T-helper 2 cell (primary cell): ENCODE measurements at regions not wholly inside any gene's neighbourhood (a gene's known extent, or its start where the extent isn't known, plus 50 kb on each side); places are given as distances from the start of the nearest gene placed in this dataset.

Source experiments
- DNase-seq, 5 experiments: peaks; one replicate each; pipeline versions ENCODE4 v3.0.0 to v3.0.0-alpha.2; 2012 to 2022

DNA sequence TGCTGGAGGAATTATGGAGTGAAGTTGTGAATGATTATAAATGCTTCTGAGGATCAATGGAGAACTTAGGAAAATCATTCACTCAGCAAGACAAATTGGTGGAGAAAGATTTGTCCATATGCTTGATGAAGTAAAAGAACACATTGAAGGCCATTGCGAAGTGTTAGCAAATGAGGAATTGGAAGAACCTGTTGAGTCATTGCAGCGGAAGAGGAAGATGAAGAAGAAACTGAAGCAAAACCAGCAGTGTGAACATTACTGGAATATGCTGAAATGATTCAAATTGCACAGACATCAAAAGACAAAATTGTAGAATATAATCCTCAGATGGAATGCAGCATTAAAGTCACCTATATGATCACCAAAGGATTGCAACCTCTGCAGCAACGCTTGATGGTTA is 168.1 kb downstream of the ADAMTS15 start:
- no peak for DNase-seq

DNA sequence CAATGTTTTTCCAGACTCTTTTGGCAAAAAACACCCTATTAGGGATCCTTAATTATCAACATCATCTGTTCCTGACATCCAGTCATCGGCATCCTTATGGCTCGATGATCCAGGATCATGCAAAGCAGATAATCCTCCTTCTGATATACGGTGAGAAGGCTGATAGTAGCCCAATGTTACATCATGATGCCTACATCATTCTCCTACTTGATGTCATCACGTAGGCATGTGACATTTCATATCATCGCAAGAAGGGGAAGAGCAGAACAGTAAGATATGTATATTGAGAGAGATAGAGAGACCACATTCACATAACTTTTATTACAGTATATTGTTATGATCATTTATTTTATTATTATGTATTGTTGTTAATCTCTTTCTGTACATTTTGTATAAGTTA is 168.6 kb downstream of the ADAMTS15 start:
- DNase-seq, result no peak

DNA sequence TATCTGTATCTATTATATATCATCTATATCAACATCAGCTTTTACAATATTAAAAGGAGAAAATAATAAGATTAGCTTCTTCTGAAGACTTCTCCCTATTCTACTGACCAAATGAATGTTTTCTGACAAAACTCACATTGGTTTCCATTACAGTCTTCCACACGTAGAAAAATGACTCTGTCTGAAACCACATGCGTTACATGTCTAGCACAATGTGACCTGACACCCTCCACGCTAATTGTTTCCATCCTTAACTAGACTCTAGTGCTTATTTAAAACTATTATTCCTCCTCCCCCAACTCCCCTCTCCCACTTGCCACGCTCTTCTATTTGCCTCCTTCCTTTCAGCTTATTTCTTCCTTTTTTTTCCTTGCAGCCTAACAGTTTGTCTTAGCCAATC is 172.1 kb downstream of the ADAMTS15 start:
- DNase-seq, result no peak

DNA sequence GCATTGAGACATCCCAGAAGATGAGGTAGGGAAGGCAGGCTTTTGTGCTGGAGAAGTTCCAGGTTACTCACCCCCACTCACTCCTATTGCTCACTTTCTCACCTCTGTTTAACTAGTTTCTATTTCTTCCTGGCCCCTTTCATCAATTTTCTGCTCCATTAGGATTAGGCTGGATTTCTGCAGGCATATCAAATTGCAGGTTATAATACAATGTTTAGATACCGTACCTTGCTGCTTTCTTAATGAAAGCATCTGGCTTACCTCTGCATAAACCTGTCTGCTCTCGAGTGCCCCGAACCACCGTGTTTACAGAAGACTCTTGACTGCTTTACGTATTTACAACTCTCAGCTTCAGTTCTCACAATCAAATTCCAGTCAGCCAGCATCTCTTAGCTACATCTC is 173.7 kb downstream of the ADAMTS15 start:
- no peak for DNase-seq

DNA sequence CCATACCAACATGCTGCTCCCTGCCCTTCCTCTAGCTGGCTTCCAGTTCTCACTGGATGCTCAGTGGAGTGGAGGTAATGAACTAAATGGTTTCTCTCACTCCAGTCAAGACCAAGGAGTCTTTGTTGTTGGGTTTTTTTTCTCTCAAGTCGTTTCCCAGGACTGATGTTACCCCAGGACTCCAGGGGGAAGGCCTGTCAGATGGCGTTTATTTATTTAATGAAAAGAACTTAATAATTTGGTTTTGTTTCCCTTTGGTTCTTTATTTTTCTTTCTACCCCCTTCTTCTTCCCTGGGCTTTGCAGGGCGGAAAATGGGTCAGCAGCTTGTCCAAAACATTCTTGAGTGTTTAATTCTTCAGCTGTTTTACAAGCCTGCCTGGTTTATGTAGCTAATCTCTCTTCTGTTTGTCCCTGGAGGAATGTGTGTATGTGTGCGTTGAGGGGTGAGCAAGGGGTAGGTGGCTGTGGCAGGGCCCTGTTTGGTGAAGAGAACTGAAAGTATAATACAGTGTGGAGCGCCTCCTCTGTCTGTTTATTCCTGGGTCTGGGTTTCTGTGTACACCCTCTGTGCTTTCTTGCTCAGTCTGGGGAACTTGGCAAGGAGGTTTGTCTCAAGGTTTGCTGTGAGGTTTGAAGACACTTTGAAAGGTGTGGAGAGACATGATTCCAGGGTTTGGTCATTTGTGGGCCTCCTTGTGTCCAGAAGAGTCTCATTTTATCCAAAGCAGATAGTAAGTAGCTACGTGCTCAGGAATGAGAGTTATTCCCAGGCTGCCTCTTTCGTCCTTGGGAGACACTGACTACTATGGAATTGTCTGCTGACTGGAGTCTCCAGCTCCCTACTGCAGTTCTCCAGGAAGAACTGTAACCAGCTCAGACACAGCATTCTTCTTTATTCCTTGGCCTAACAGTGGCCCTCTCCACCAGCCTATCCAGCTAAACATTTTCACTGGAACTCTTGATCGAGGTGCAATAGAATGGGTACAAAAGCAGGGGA is 175.5 kb downstream of the ADAMTS15 start:
- no peak for DNase-seq

DNA sequence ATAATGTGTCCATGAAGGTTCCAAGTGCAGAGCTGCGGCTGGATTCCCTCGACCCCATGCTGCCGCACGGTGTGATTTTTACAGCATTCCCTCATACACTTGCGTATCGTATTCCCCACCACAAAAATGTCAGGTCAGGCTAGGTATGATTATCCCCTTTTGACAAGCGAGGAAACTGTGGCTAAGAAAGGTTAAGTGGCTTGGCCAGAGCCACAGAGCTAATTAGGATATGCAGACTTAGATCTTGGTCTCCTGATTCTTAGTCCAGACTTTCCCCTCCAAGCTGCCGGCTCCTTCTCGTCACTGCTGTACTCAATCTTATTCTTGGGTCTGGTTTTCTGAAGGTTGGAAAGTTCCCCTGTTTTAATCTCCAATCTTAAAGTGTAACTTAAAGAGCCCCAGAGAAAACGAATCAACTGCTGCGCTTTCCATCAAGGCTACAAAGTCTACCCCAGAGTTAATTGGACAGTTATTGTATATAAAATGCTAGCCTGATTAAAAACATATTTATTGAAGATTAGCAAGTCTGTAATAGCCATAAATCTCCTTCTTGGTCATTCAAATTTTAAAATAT is 176.6 kb downstream of the ADAMTS15 start:
- no peak for DNase-seq

DNA sequence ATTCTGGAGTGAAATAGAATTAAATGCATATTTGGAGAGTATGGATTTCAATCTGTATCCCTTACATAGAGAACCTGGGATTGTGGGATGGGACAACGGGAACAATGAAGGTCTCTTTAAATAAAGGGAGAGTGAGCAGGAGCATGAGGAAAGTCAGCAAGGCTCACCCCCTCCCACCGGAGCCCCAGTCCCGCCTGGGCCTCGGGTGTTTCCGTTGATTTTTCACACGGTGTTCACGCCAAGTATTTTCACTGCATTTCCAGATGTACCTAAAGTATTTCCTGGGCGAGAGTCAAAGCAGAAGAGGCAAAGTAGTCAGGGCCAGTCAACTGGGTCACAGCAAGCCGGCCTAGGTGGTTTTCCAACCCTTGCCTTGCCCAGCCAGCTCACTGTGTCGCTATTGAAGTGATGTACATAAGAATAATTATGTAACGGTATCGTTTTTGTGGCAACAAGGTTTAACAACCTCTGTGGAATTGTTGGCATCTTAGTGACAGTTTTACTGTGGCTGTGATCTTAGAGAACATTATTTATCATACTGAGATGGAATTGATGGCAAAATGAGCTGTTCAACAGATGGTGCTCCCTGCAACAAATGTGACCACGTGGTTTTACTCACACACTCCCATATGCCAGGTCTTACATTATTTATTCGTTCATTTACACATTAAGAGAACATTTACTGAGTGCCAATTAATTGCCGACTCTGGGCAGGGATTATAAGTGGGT is 177.3 kb downstream of the ADAMTS15 start:
- DNase-seq, result no peak

DNA sequence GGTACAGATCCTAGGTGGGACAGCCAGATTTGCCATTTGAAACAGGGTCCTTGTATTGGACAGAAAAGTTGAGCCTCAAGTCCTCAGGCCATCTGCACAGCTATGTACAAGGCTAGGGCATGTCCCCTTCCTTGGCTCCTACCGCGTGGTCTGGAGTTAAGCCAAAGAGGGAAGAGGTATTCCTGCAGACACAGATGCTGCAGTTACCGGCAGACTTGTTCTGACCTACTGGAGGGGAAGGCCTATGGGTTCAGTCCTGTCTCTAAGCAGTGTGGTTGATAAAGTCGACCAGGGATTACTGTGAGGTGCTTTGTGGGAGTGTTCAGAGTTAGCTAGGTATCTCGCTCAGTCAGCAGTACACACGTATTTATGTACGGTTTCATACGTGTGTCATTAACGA is 180.6 kb downstream of the ADAMTS15 start:
- no peak for DNase-seq

DNA sequence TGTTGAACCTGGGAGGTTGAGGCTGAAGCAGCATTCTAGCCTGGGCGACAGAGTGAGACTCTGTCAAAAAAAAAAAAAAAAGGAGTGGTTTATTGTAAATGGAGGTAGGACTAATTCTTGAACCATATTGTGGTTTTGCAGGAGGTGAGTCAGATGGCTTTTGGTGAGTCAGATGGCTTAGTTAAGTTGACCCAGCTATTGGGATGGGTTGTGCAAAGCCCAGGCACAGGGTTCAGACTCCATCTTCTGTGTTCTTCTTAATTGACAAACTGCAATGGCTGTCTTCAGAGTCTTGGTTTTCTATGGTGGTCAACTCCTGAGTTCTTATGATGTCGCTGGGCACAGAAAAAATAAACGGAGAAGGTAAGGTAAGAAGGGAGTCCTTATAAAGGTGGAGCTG is 182.7 kb downstream of the ADAMTS15 start:
- DNase-seq, result peak in 1 of 5 experiments; percentile 41

DNA sequence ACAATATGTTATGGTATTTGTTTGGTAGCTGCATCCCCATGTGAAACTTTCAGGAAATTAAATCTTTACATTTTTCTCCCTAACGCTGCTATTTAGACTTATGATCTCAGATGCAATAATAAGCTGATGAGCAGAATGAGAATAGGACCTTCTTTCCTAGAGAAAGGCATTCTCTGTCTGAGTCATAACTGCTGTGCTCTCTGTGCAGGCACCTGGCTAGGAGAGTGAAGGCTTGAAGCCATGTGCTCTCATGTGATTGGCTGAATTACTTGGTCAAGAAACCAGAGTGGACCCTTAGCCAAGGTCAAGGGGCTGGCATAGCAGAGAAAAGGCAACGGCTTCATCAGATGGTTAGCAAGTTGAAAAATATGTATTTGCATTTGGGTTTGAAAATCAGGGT is 185.0 kb downstream of the ADAMTS15 start:
- no peak for DNase-seq

DNA sequence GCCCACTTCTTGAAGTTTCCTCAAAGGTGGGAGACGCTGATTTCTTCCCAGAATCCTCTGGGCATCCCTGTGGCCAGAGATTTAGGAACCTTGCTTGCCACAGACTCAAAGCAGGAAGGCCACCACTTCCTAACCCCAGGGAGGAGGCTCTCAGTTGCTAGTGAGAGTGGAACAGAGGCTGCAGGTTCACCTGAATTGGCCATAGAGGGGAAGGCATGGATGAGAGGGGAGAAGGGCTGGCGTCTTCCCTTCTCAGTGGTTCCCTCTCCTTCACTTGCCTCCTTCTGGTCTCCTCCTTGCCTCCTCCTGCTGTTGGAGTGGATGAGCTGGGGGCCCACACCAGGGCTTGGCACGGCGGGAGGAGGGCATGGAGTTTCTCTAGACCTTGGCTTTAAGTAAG is 185.7 kb downstream of the ADAMTS15 start:
- DNase-seq, result no peak

DNA sequence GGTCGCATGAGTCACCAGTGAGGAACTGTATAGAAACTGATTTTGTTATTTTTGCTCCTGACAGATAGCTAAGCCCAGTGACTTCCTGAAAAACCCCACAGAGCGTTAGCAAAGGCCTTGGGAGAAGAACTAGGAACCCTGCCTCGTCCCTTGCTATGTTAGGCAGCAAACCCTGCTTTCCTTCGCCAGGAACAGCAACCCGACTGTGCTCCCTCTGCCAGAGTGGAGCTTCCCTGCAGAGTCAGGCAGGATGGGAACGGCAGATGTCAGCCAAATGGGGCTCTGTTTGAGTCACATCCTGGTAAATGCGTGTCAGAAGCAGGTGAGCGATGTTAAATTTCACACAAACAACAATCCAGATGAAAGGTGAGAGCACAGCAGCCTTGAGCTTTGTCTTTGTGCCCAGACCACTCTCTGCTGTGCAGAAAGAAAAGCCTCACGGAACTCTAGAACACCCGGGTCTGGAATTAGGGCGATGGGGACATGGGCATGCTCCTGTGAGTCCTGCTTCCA is 186.6 kb downstream of the ADAMTS15 start:
- DNase-seq, result peak in 1 of 5 experiments; percentile 64

DNA sequence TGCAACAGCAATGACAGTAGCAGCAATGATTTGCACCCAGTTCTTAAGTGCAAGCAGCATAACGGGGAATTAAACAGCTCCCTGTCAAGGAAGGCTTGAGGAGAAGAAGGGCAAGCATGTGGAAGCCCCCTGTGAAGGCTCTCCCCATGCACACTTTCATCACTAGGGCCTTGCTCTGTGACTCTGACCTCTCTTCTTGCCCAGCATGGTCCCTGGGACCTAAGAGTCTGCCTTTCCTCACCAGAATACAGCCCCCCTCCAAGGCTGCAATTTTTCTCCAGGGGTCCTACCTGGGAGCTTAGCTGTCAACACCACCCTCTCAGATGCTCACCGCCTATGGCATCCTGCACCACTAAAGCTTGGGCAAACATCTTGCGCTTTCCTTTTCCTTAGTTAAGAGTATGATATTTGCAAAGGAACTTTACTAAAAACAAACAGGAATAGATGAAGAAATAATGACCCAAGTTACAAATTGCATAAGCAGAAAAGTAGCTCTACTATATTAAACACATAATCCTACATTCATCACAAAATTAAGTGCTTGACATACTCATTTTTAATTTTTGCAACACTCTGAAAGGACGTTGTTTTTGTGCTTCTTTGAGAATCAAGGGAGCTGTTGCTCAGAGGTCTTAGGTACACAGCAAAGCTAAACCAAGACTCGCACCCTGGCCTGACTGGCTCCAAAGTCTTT is 187.6 kb downstream of the ADAMTS15 start:
- DNase-seq, result no peak

DNA sequence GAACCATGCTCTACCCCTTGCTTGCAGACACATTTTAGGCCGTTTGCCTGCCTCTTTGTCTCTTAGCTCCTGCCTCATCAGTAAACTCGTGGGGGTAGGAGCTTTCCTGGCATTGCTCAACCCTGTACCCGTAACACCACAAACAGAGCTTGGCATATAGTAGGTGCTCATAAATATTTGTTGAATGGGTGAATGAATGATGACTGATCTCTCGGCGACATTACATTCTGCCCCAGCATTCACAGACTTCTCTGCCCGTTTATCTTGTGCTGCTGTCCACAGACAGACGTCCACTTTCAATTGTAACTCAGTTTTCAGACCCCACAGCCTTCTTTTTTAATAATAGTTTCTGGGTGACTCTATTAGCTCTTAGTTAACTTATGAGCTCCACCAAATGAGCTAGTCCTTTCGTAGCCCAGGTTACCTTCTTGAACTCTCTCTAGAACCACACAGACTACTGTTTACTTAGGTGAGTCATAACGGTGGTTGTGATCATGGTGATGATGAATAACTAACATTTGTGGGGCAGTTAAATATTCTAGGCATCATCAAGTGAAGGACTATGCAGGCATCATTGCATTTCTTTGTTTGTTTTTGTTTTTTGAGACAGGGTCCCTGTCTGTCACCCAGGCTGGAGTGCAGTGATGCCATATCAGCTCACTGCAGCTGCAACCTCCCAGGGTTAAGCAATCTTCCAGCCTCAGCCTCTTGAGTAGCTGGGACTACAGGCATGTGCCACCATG is 188.4 kb downstream of the ADAMTS15 start:
- peak in 1 of 5 experiments; percentile 74 for DNase-seq

DNA sequence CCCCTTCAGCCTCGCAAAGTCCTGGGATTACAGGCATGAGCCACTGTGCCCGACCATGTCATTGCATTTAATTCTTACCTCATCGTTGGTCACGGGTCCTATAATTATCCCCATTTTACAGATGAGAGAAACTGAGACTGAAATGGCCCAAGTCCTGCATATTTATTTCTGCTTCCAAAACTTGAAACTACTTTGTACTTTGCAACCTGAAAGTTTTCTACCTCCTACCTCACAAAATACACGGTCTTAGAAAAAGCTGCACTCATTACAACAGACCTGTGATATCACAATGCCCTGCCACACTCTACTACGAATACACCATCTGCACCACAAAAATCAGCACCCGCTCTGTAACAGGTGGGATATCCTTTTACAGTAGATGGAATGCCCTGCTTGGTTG is 189.1 kb downstream of the ADAMTS15 start:
- no peak for DNase-seq

DNA sequence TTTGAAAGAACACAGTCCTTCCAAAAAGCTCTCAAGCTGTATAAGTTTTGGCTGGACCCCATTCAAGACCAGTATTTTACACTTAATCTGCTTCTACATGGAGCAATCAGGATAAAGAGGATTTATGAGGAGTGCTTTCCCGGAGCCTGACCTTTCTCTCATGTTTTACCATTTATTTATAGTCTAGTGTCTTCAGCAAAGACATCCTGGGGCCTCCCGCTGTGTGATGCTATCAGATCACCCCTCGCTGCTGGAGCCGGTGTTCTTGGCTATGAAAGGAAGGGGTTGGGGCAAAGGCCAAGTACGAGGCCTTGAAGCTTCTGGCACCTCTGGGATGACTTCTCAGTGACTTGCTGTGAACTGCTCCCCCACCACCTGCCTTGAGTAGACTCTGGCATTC is 189.6 kb downstream of the ADAMTS15 start:
- no peak for DNase-seq

DNA sequence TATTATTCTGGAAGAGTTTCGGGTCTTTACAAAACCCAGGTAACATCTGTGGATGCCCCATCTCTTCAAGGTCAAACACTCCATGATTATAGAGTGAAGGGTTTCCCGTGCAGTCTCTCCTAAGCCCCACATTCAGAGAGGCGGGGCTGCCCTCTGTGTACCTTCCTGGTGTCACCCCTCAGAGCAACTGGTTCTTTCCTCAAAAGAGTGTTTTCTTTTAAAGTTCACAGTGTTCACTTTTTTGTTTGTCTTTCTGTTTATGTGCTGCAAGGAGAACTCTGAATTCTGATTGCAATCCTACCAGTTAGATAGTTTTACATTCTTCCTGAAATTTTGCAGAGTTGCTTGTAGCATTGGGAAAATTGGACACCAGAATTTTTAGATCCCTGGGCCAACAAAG is 190.2 kb downstream of the ADAMTS15 start:
- no peak for DNase-seq

DNA sequence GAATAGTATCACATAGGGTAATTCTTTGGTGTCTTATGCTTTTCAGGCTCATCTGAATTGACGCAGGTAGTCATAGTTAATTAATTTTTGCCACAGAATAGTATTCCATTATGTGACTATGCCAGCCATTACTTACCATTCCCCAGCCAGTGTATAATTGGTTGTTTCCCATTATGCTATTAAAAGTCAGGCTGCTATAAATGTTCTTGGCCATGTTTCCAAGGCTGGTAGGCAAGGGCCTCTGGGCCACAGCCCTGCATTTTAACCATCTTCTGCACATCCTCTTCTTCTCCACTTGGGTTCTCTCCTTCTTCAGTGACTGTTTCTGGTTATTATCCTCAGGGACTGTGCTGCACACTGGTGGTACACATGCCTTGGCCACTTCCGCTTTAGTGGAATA is 190.9 kb downstream of the ADAMTS15 start:
- no peak for DNase-seq

DNA sequence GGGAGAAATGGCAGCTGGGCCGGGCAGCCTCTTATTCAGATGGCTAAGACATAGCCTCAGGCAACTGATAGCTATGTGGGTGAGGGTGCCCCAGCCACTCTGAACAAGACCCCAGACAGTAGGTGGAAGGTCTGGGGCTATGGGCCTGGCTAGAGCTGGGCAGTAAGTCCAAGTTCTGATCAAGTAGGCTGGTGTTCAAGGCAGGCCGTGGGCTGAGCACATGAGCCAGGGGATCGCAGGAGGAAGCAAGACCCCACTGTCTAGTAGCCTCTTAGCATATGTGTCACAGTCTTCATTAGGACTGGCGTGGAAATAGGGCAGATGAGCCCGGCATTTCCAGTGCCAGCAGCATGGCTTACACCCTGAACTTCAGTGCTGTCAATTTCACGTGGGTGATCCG is 192.1 kb downstream of the ADAMTS15 start:
- no peak for DNase-seq

DNA sequence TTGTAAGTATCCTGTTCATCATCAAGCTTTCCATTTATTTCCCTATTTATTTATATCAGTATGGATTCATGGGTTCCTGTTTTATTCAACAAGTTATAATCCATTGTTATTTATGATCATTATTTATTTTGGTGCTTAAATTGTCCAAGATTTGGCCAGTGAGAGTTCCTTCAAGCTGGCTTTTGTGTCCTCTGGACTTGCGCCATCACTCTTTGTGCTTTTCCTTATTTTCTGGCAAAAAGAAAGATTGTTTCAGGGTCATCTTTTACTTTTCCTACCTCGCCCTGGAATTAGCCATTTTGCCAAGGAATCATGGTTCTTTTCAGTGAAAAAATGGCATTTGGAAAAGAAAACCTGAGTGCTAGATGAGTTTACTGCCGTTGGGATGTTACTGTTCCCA is 193.4 kb downstream of the ADAMTS15 start:
- DNase-seq, result no peak

DNA sequence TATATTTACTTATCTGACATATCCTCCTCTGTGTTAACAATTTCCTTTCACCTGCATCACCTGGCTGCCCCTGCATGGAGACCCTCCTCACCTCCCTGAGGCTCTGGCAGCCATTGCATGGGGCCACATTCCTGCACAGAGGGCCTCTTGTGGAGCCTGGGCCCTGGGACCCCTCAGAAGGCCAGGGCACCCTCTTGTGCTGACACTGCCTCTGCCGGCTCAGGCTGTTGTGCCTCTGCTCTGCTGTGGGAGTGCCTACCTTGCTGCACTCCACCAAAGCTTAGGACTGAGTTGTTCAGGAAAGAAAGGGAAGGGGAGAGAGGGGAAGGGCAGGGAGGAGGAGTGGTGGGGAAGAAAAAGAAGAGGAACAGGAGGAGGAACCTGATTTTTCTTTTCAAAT is 194.5 kb downstream of the ADAMTS15 start:
- no peak for DNase-seq

DNA sequence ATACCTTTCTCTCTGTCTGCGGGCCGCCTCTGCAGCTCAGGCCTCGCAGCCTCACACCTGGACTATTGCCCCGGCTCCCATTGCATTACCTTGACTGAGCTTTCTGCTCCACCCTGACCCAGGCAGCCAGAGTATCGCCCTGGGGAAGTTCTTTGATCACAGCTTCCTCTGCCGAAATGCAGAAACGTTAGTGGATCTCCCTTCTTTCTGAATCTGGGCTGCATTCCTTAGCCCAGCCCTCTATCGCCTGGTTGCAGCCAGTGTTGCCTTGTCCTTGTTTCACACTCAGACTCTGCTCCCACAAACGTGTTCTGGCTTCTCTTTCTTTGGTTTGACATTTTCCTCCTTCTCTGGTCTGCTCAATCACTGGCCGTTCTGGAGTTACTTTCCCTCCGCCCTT is 195.7 kb downstream of the ADAMTS15 start:
- DNase-seq, result no peak
